ENCODE measurements at regions not wholly inside any gene's neighbourhood (a gene's known extent, or its start where the extent isn't known, plus 50 kb on each side); places are given as distances from the start of the nearest gene placed in this dataset.
"Not testable (repeated sequence)": the region's sequence is repeated elsewhere in the genome, so short reads cannot be mapped to it uniquely, and the experiment has no call there.

GRCh38 chrX:85592980-85593379, 213.5 kb upstream of the POF1B start:
- DNase-seq (ENCODE audit: low spot score in 2 of 2) = no peak
- no peak overlapping the region for H3K4me3 ChIP-seq
- no peaks in the 10 kb centered on the region for H3K36me3 ChIP-seq (replicated peaks)
- in situ Hi-C loops (cut with MboI; ENCODE audit: low sequenced_read_pairs) = no loop called here
- peaks cover 12% of the 10 kb centered on the region for H3K4me1 ChIP-seq
- H3K27me3 ChIP-seq (ENCODE audit: low read depth) = no peaks in the 10 kb centered on the region
- H3K9me3 ChIP-seq = no peaks in the 10 kb centered on the region; the same call in 1 of the 2 replicates

GRCh38 chrX:85591536-85591935, 212.1 kb upstream of the POF1B start:
- Histone ChIP-seq H3K4me3 (no peak overlapping the region), H3K4me1 (peaks cover 12% of the 10 kb centered on the region), H3K9me3 (no peaks in the 10 kb centered on the region; the same call in 1 of the 2 replicates), H3K36me3 (replicated peaks) (no peaks in the 10 kb centered on the region), H3K27me3 (ENCODE audit: low read depth) (no peaks in the 10 kb centered on the region)
- DNase-seq (ENCODE audit: low spot score in 2 of 2) = no peak
- in situ Hi-C loops (cut with MboI; ENCODE audit: low sequenced_read_pairs) = no loop called here

DNA sequence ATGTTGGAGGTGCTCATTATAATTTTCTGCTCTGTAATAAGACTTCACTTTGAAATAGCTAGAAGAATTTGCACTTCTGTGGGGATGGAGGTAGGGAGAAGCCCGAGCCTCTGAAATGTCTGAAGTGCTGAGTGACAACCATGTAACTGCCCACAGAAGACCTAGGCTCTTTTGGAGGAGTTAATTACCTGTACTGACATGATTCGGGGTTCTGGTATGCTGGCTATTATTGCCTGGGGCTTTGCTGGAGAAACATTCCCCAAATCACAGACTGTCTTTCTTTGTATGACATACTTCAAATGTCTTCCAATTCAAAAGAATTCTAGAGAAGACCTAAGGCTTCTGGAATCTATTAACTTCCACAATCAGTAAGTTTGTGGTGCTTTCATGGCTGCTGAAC, 211.2 kb upstream of the POF1B start:
- in situ Hi-C loops (cut with MboI; ENCODE audit: low sequenced_read_pairs) = no loop called here
- no peaks in the 10 kb centered on the region for H3K36me3 ChIP-seq (replicated peaks)
- no peak overlapping the region for H3K4me3 ChIP-seq
- no peaks in the 10 kb centered on the region for H3K27me3 ChIP-seq (ENCODE audit: low read depth)
- no peaks in the 10 kb centered on the region; the same call in 1 of the 2 replicates for H3K9me3 ChIP-seq
- H3K4me1 ChIP-seq = peaks cover 12% of the 10 kb centered on the region
- DNase-seq (ENCODE audit: low spot score in 2 of 2) = peak in 1 of 2 experiments; percentile 15

- no peaks in the 10 kb centered on the region for H3K27me3 ChIP-seq (ENCODE audit: low read depth)
- no peak for DNase-seq (ENCODE audit: low spot score in 2 of 2)
- peaks cover 23% of the 10 kb centered on the region for H3K4me1 ChIP-seq
- in situ Hi-C loops (cut with MboI; ENCODE audit: low sequenced_read_pairs) = loop anchor here (25.0 kb wide), 1 partner anchor 836 kb away; no protein-coding TSS in a partner anchor
- no peaks in the 10 kb centered on the region for H3K9me3 ChIP-seq
- no peaks in the 10 kb centered on the region for H3K36me3 ChIP-seq (replicated peaks)
- H3K4me3 ChIP-seq = no peak overlapping the region
Observed at GRCh38 chrX:85573801-85574200, 194.3 kb upstream of the POF1B start.

- no peak overlapping the region for H3K4me3 ChIP-seq
- no peaks in the 10 kb centered on the region for H3K27me3 ChIP-seq (ENCODE audit: low read depth)
- peak; percentile 53 to 75 for DNase-seq (ENCODE audit: low spot score in 2 of 2)
- H3K9me3 ChIP-seq = peaks cover 4% of the 10 kb centered on the region; the same call in 1 of the 2 replicates
- in situ Hi-C loops (cut with MboI; ENCODE audit: low sequenced_read_pairs) = loop anchor here (25.0 kb wide), 1 partner anchor 833 kb away; no protein-coding TSS in a partner anchor
- H3K4me1 ChIP-seq = peaks cover 32% of the 10 kb centered on the region
- H3K36me3 ChIP-seq (replicated peaks) = no peaks in the 10 kb centered on the region
Observed at GRCh38 chrX:85570496-85570895, 191.0 kb upstream of the POF1B start.

DNA sequence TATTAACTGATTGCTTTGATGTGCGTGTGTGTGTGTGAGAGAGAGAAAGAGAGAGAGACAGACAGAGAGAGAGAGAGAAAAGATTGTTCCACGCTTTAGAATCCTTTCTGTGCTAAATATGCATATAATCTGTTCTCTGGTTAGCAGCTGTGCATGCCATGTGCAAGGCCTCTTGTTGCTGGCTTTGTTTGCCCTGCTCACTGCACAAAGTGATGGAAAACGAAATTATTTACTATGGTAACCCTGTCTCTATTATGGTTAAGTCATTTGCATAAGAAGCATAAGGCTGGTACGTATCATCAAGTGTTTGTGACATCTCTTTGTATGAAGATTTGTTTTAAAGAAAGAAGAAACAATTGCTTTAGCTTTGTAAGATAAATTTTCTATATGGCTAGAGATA, 190.2 kb upstream of the POF1B start:
- Histone ChIP-seq H3K27me3 (ENCODE audit: low read depth) (no peaks in the 10 kb centered on the region), H3K9me3 (peaks cover 4% of the 10 kb centered on the region; the same call in 1 of the 2 replicates), H3K4me3 (no peak overlapping the region), H3K36me3 (replicated peaks) (no peaks in the 10 kb centered on the region), H3K4me1 (peaks cover 32% of the 10 kb centered on the region)
- in situ Hi-C loops (cut with MboI; ENCODE audit: low sequenced_read_pairs) = loop anchor here (25.0 kb wide), 1 partner anchor 832 kb away; no protein-coding TSS in a partner anchor
- peak; percentile 83 to 99 for DNase-seq (ENCODE audit: low spot score in 2 of 2)

DNA sequence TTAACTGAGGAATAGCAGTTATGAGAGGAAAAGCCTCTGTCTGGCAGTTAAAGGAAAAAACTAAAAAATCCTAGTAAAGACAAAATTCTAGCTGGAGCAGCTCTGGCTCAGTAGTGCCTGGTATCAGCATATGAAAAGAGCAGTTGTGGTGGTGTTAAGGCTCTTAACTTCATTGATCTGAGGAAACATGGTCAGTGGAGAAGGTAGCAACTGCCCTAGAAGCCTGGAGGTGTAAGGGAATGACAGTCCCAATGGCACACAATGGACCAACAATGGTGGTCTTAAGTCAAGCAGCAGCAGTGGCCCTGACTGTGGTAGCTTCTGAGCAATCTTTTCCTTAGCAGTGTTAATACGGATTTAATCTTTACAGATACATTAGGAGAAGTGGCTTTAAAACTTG, 189.6 kb upstream of the POF1B start:
- Histone ChIP-seq H3K9me3 (peaks cover 4% of the 10 kb centered on the region; the same call in 1 of the 2 replicates), H3K36me3 (replicated peaks) (no peaks in the 10 kb centered on the region), H3K27me3 (ENCODE audit: low read depth) (no peaks in the 10 kb centered on the region), H3K4me1 (peaks cover 32% of the 10 kb centered on the region), H3K4me3 (no peak overlapping the region)
- in situ Hi-C loops (cut with MboI; ENCODE audit: low sequenced_read_pairs) = loop anchor here (25.0 kb wide), 1 partner anchor 832 kb away; no protein-coding TSS in a partner anchor
- DNase-seq (ENCODE audit: low spot score in 2 of 2) = peak; percentile 71 to 87

DNA sequence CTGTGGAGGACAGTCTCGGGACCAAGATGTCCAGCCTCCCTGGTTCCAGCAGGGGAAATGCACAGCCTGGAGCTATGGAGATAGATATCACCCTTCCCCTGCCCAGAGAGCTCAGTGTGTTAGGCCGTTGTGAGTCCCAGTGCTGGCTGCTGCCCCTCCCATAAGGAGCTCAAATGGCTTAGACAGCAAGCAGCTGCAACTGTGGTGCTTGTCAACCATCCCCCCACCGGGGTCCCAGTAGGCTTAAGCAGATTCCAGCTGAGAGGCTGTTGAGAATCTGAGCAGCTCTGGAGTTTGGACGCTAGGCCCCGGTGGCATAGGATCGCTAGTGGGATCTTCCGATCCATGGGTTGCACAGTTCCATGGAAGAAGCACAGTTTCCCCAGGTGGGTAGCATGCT, 181.8 kb upstream of the POF1B start:
- H3K4me1 ChIP-seq = no peaks in the 10 kb centered on the region
- DNase-seq (ENCODE audit: low spot score in 2 of 2) = no peak
- no peaks in the 10 kb centered on the region for H3K27me3 ChIP-seq (ENCODE audit: low read depth)
- H3K36me3 ChIP-seq (replicated peaks) = no peaks in the 10 kb centered on the region
- no peaks in the 10 kb centered on the region for H3K9me3 ChIP-seq
- in situ Hi-C loops (cut with MboI; ENCODE audit: low sequenced_read_pairs) = loop anchor here (25.0 kb wide), 1 partner anchor 824 kb away; no protein-coding TSS in a partner anchor
- H3K4me3 ChIP-seq = no peak overlapping the region

GRCh38 chrX:85544609-85545008, 165.1 kb upstream of the POF1B start:
- no peaks in the 10 kb centered on the region for H3K9me3 ChIP-seq
- H3K36me3 ChIP-seq (replicated peaks) = no peaks in the 10 kb centered on the region
- no peak overlapping the region for H3K4me3 ChIP-seq
- no peaks in the 10 kb centered on the region for H3K27me3 ChIP-seq (ENCODE audit: low read depth)
- H3K4me1 ChIP-seq = peaks cover 44% of the 10 kb centered on the region
- in situ Hi-C loops (cut with MboI; ENCODE audit: low sequenced_read_pairs) = loop anchor here (10.0 to 25.0 kb wide), 2 partner anchors 282 to 430 kb away; no protein-coding TSS in a partner anchor
- DNase-seq (ENCODE audit: low spot score in 2 of 2) = peak in 1 of 2 experiments; percentile 58

GRCh38 chrX:85543866-85544265, 164.4 kb upstream of the POF1B start:
- DNase-seq (ENCODE audit: low spot score in 2 of 2) = no peak
- H3K36me3 ChIP-seq (replicated peaks) = no peaks in the 10 kb centered on the region
- in situ Hi-C loops (cut with MboI; ENCODE audit: low sequenced_read_pairs) = loop anchor here (10.0 to 25.0 kb wide), 2 partner anchors 282 to 429 kb away; no protein-coding TSS in a partner anchor
- H3K4me1 ChIP-seq = peaks cover 47% of the 10 kb centered on the region
- no peaks in the 10 kb centered on the region for H3K27me3 ChIP-seq (ENCODE audit: low read depth)
- no peak overlapping the region for H3K4me3 ChIP-seq
- H3K9me3 ChIP-seq = no peaks in the 10 kb centered on the region

DNA sequence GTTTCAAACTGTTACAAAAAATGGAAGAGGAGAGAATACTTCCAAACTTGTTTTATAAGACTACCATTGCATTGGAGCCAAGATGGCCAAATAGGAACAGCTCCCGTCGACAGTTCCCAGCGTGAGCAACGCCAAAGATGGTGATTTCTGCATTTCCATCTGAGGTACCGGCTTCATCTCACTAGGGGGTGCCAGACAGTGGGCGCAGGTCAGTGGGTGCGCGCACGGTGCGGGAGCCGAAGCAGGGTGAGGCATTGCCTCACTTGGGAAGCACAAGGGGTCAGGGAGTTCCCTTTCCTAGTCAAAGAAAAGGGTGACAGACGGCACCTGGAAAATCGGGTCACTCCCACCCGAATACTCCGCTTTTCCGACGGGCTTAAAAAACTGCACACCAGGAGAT, 149.7 kb upstream of the POF1B start:
- DNase-seq (ENCODE audit: low spot score in 2 of 2); H3K36me3 ChIP-seq (replicated peaks); H3K4me3 ChIP-seq; H3K9me3 ChIP-seq; H3K4me1 ChIP-seq; H3K27me3 ChIP-seq (ENCODE audit: low read depth): not testable (repeated sequence)
- in situ Hi-C loops (cut with MboI; ENCODE audit: low sequenced_read_pairs) = loop anchor here (25.0 kb wide), 1 partner anchor 267 kb away; no protein-coding TSS in a partner anchor

DNA sequence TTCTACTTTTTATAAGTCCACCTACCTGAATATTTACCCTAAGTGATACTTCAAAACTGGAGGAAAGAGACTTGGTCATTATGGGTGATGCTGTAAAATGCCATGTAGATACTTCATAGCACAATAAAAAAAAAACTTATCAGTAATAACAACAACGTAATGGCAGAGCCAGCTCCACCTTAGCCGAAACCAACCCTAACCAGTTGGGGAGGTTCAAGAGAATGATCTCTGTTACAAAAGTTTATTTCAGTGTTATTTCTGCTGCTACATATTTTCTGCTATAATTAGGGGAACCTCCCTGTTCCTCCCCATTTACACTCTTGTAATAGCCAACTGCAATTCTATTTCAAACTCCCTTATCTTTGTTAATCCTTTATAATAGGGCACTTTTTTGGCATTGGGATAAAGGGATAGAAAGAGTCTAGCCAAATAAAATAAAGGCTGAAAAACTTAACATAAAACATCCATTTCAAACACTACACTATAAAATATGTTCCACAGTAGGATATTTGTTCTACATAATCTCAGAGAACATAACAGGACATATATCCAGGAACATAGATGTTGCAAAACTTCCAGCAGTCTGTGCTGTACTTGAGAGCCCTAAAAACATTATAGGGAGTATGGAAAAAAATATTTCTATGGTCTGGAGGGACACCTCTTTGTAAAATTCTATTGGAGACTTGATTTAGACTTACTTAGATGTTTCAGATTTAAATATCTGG, 138.7 kb upstream of the POF1B start:
- in situ Hi-C loops (cut with MboI; ENCODE audit: low sequenced_read_pairs) = no loop called here
- H3K27me3 ChIP-seq (ENCODE audit: low read depth) = no peaks in the 10 kb centered on the region
- DNase-seq (ENCODE audit: low spot score in 2 of 2) = no peak
- no peaks in the 10 kb centered on the region; the same call in 1 of the 2 replicates for H3K4me1 ChIP-seq
- no peaks in the 10 kb centered on the region for H3K36me3 ChIP-seq (replicated peaks)
- H3K9me3 ChIP-seq = no peaks in the 10 kb centered on the region
- H3K4me3 ChIP-seq = no peak overlapping the region

DNA sequence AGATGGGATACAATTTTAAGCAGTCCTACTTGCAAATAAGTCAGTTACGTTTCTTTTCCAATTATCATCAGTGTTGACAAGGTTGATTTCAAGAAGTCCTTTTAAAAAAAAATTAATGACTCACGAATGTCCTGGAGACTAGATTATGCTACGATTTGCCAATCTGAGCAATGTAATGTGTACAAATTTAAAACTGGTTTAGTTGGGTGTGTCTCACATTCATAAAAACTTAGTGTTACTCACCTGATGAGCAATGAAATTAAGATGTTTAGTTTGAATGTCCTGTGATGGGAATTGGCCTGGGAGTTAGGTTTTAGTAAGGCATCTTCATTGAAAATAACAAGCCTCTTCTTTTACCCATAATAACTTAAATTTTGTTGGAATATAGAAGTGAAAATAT, 136.7 kb upstream of the POF1B start:
- no peak overlapping the region for H3K4me3 ChIP-seq
- no peaks in the 10 kb centered on the region for H3K36me3 ChIP-seq (replicated peaks)
- no peaks in the 10 kb centered on the region for H3K27me3 ChIP-seq (ENCODE audit: low read depth)
- DNase-seq (ENCODE audit: low spot score in 2 of 2) = no peak
- H3K9me3 ChIP-seq = no peaks in the 10 kb centered on the region
- in situ Hi-C loops (cut with MboI; ENCODE audit: low sequenced_read_pairs) = no loop called here
- no peaks in the 10 kb centered on the region; the same call in 1 of the 2 replicates for H3K4me1 ChIP-seq

- in situ Hi-C loops (cut with MboI; ENCODE audit: low sequenced_read_pairs) = no loop called here
- Histone ChIP-seq H3K4me3 (no peak overlapping the region), H3K4me1 (peaks cover 37% of the 10 kb centered on the region), H3K9me3 (no peaks in the 10 kb centered on the region), H3K36me3 (replicated peaks) (no peaks in the 10 kb centered on the region), H3K27me3 (ENCODE audit: low read depth) (no peaks in the 10 kb centered on the region)
- no peak for DNase-seq (ENCODE audit: low spot score in 2 of 2)
Observed at GRCh38 chrX:85506871-85507270, 127.4 kb upstream of the POF1B start.
